ENCODE measurements at regions not wholly inside any gene's neighbourhood (a gene's known extent, or its start where the extent isn't known, plus 50 kb on each side); places are given as distances from the start of the nearest gene placed in this dataset.

GRCh38 chr19:29015569-29015968 lies 197.4 kb downstream of the UQCRFS1 start:
- no peak for DNase-seq
- H3K4me2 ChIP-seq (ENCODE audit: insufficient read depth, insufficient read length, low read length) = no peak overlapping the region
- no peaks in the 10 kb centered on the region for H3K9me3 ChIP-seq (ENCODE audit: control insufficient read depth, low read depth, low read length)
- TF ChIP-seq, protein P1, sequence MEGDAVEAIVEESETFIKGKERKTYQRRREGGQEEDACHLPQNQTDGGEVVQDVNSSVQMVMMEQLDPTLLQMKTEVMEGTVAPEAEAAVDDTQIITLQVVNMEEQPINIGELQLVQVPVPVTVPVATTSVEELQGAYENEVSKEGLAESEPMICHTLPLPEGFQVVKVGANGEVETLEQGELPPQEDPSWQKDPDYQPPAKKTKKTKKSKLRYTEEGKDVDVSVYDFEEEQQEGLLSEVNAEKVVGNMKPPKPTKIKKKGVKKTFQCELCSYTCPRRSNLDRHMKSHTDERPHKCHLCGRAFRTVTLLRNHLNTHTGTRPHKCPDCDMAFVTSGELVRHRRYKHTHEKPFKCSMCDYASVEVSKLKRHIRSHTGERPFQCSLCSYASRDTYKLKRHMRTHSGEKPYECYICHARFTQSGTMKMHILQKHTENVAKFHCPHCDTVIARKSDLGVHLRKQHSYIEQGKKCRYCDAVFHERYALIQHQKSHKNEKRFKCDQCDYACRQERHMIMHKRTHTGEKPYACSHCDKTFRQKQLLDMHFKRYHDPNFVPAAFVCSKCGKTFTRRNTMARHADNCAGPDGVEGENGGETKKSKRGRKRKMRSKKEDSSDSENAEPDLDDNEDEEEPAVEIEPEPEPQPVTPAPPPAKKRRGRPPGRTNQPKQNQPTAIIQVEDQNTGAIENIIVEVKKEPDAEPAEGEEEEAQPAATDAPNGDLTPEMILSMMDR (conservative IDR thresholded peaks at IDR 0.05) = no peak
- no peak overlapping the region for H2BK5ac ChIP-seq (ENCODE audit: insufficient read length, low read length)
- no peak overlapping the region for H2BK12ac ChIP-seq (ENCODE audit: insufficient read length, low read depth, low read length)
- H3K27ac Mint-ChIP-seq = no peak overlapping the region
- no peaks in the 10 kb centered on the region for H3K36me3 Mint-ChIP-seq (ENCODE audit: insufficient read depth in 1 of 3, low read depth in 3 of 3)
- no peak overlapping the region for H3K4me3 Mint-ChIP-seq
- H3K27ac ChIP-seq (ENCODE audit: insufficient read length, low read depth, low read length) = no peak overlapping the region
- H3K9me3 Mint-ChIP-seq = no peaks in the 10 kb centered on the region; a peak in 1 of 5 replicates
- no peaks in the 10 kb centered on the region for H4K20me1 ChIP-seq (ENCODE audit: control insufficient read depth, insufficient read depth, insufficient read length)
- no peak overlapping the region for H2BK20ac ChIP-seq (ENCODE audit: low read depth, low read length, poor library complexity, severe bottlenecking)
- no peaks in the 10 kb centered on the region for H3K79me2 ChIP-seq (ENCODE audit: insufficient read depth, low read length)
- H3T11ph ChIP-seq (ENCODE audit: low read length) = no peak overlapping the region
- H3K56ac ChIP-seq (ENCODE audit: insufficient read length, low read depth, low read length) = no peak overlapping the region
- 0 out of 2 replicates have a peak, but pooled peaks cover 4% of the 10 kb centered on the region for H3K4me1 ChIP-seq (ENCODE audit: insufficient read depth, low read length)
- no peak overlapping the region for H2AFZ ChIP-seq (ENCODE audit: low read length)
- H3K9ac ChIP-seq (ENCODE audit: extremely low read depth, insufficient read length, low read length) = no peak overlapping the region
- H4K5ac ChIP-seq (ENCODE audit: insufficient read length, low read depth, low read length) = no peak overlapping the region
- H3K4ac ChIP-seq (ENCODE audit: low read depth, low read length) = no peak overlapping the region
- H2BK120ac ChIP-seq (ENCODE audit: low read depth, low read length, poor library complexity, severe bottlenecking) = no peak overlapping the region
- no peak overlapping the region for H3K14ac ChIP-seq (ENCODE audit: insufficient read depth, low read length)
- H3K23me2 ChIP-seq (ENCODE audit: insufficient read length, low read depth, low read length, poor library complexity, severe bottlenecking) = no peaks in the 10 kb centered on the region
- H3K4me1 Mint-ChIP-seq = peaks cover 22 to 31% of the 10 kb centered on the region in 2 experiments
- peaks cover 36% of the 10 kb centered on the region for H3K27me3 Mint-ChIP-seq (ENCODE audit: low read depth)
- H2AK5ac ChIP-seq (ENCODE audit: insufficient read length, low read length) = no peak overlapping the region
- H4K91ac ChIP-seq (ENCODE audit: insufficient read length, low read depth, low read length) = no peak overlapping the region
- no peak overlapping the region for H3K23ac ChIP-seq (ENCODE audit: insufficient read length, low read depth, low read length)
- no peaks in the 10 kb centered on the region; the same call in 1 of the 2 replicates for H3K27me3 ChIP-seq (ENCODE audit: insufficient read depth, low read length)
- H4K8ac ChIP-seq (replicated peaks; ENCODE audit: insufficient read length, low read depth, low read length) = no peak overlapping the region
- no peak overlapping the region for H3K18ac ChIP-seq (ENCODE audit: insufficient read length, low read depth, low read length)
- H2BK15ac ChIP-seq (ENCODE audit: low read depth, low read length) = no peak overlapping the region
- H3K79me1 ChIP-seq (ENCODE audit: insufficient read depth, low read depth, low read length, poor library complexity, severe bottlenecking) = no peaks in the 10 kb centered on the region
